HL-60/S4 (cell line): ENCODE measurements at regions not wholly inside any gene's neighbourhood (a gene's known extent, or its start where the extent isn't known, plus 50 kb on each side); places are given as distances from the start of the nearest gene placed in this dataset.
"Not testable (repeated sequence)": the region's sequence is repeated elsewhere in the genome, so short reads cannot be mapped to it uniquely, and the experiment has no call there.

Source experiments
- in situ Hi-C: fragments of 300-500 bp; cut with MboI; formaldehyde crosslinking; loops from 2 replicates; pipeline ENCODE4 v1.14.3; 2022; ENCODE audit warnings: low sequenced_read_pairs

DNA sequence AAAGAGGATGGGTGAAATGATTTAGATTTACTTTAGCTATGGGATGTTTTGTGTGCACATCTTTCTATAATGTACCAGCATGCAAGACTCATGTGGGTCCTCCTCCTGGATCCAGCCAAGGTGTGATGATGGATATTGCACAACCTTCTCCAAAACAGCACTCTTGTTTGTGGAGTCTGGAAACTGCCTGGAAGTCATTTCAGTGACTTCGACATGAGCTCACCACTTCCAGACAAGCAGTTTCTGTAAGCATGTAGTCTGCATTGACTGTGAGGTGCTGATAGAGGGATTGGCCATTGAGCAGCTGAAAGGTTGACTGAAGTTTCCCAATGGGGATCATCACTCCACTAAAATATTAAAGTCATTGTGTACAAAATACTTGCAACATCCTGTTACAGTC is 154.0 kb downstream of the TRIB2 start:
- in situ Hi-C loops = no loop called here

DNA sequence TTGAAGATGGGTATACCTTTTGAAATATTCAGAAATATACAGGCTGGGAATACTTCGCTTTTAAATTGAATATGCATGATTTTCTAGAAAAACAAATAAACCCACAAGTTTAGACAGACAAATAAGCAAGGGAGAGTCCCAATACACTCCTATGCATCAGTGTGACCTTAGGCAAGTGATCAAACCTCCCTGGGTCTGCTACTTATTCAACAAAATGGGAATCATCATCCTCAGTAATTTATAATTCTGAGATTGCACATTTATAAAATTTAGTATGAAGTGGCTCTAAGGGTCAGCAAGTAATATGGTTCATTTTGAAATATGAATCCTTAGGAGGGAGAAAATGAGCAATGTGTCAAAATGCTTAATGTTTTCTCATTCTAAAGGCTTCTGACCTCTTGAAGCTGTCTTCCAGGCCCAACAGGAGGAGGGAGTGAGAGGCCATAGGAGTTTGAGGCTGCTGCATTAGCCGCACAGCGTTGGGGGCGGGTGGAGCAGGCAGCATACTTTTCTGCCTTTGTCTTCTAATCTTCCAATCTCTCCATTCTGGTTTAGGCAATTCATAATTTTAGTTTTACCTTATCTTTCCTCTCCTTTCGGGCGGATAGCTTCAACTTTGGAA is 155.1 kb downstream of the TRIB2 start:
- in situ Hi-C loops = no loop called here

DNA sequence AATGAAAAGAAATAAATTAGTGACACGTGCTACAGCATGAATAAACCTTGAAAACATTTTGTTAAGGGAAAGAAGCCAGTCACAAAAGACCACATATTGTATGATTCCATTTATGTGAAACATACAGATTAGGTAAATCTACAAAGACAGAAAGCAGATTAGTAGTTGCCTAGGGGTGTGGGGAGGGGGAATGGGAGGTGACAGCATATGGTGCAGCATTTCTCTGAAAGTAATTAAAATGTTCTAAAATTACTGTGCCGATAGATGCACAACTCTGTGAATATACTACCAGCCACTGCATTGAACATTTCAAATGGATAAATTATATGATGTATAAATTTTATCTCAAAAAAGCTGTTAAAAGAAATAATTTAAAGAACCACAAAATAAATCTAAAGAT is 161.0 kb downstream of the TRIB2 start:
- in situ Hi-C loops = no loop called here

DNA sequence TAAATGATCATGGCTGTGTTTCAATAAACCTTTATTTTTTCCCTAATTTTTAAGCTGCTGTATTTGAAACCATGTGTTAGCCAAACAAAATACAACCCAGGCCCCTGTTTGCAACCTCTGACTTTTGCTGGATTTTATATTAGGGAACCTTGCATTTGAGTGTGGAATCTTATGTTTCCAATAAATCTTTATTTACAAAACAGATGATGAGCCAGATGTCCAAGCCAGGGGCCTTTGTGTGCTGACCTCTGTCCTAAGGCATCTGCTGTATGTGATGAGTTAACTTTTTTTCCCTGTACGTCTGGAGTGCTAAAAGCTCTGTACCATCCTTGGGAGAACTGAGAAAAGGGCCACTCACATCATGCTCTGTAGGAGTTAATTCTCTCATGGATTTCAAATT is 162.9 kb downstream of the TRIB2 start:
- in situ Hi-C loops = no loop called here

DNA sequence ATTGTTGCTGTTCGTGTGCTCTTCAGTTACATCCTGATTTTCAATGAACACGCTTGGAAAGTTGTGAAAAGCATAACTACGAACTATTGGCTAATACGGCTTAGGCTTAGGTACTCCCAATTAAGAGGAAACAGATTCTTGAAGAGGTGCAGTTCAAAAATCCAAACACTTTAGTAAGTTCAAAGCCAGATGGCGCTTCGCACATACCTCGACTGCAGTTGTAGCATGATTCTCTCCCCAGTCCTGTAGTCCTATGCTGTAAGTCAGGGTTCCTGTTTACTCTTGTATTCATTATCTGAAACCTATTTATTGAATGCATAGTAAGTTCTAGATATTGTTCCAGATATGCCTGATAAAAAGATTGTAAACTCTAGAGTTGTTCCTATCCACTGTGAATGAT is 165.2 kb downstream of the TRIB2 start:
- in situ Hi-C loops = no loop called here

DNA sequence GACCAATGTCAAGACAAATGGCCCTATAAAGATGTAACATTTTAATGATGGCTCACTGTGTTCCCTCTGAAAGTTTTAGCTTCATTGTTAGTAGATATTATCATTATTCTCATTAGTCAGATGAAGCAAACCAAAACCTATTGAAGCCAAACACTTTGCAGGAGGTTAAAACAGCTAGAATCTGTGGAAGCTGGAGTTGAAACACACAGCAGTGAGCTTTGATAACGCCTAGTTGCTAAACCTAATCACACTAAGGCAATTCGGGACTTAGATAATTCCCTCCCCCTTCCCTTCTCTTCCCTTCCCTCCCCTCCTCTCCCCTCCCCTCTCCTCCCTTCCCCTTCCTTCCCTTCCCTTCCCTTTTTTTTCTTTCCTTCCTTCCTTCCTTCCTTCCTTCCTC is 165.7 kb downstream of the TRIB2 start:
- in situ Hi-C loops = no loop called here

DNA sequence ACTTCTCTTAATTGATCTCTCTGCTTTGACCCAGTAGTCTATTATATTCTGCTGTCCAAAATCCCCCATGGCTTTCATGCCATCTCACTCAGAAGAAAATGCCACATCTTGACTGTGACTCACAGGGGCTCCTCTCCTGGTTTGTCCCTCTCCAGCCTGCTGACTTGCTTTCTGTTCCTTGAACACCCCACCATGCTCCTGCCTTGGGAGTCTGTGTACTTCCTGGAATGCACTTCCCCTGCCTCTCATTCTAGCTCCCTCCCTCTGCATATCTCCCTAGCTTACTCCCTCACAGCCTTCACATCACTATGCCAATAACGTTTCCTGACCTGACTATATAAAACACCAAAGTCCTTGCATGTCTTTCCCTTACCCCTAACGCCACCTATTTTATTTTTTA is 167.2 kb downstream of the TRIB2 start:
- in situ Hi-C loops = no loop called here

DNA sequence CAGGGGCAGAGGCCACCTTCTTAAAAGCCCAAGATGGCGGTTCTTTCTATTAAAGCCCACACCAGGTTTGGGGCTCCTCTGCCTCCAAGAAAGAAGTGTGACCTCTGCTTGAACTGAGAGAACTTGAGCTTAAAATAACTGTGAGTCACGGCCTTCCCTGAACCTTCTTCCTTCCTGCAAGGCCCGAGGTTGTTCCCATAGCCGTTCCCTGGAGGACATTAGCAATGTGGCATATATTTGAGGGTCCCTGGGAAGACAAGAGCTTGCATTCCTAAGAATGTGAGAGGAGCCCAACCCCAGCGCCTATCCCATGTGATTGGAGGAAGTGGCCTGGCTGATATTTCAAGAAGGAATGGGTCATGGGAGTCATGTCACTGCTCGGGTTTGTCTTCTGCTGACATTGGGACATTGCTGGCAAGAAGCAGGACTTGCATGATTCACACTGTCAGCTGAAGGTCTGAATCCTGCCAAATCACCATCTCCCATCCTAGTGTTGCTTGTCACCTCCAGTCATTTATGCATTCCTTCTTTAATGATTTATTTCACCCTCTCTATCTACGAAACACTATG is 168.1 kb downstream of the TRIB2 start:
- in situ Hi-C loops = no loop called here

DNA sequence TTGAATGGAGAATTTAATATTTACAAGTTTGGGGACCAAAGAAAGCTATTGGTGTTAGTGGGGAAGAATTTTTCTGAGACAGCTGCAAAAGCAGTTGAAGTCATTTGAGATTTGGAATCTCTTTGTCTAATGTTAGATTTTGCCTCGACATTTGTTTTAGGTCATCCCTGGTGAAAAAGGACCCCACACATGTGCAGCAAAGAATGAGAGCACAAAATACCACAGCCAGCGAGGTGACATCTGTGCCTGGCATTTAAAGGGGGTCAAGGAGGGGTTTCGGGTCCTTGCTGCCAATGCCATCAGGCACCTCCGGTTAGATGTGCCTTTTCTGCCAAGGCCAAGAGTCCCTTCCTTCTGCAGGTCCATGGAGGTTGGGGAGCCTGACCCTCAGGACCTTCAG is 173.3 kb downstream of the TRIB2 start:
- in situ Hi-C loops = no loop called here

DNA sequence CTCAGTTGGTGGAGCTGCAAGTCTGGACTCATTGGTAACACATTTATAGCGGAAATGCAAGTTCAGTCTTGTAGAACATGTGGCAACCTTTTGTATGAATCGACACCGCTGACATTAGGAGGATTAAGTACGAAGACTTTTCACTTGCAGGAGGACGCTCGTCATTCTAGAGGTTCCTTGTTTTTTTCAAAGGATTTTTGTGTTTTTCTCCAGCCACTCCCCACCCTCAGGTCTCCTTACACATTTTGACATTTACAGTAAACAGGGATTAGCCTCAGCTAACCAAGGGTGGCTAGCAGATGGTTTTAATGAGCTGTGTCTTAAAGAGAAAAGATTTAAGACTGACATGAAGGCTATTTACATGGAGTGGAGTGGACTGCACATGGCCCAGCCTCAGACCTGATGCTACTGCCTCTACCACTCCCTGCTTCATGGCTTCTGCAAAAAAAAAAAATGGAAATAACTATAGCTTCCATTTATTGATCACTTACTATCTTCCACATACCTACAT is 173.8 kb downstream of the TRIB2 start:
- in situ Hi-C loops = no loop called here

DNA sequence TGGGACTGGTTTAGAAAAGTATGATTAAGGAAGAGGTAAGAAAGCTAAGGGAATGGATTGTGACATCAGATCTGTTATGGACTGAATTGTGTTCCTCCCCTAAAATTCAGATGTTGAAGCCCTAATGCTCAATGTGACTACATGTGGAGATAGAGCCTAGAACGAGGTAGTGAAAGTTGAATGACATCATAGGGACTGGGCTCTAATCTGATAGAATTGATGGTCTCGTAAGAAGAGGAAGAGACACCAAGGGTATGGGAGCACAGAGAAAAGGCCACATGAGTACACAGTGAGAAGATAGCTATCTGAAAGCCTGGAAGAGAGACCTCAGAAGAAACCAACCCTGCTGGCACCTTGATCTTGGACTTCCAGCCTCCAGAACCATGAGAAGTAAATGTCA is 178.3 kb downstream of the TRIB2 start:
- in situ Hi-C loops = no loop called here

DNA sequence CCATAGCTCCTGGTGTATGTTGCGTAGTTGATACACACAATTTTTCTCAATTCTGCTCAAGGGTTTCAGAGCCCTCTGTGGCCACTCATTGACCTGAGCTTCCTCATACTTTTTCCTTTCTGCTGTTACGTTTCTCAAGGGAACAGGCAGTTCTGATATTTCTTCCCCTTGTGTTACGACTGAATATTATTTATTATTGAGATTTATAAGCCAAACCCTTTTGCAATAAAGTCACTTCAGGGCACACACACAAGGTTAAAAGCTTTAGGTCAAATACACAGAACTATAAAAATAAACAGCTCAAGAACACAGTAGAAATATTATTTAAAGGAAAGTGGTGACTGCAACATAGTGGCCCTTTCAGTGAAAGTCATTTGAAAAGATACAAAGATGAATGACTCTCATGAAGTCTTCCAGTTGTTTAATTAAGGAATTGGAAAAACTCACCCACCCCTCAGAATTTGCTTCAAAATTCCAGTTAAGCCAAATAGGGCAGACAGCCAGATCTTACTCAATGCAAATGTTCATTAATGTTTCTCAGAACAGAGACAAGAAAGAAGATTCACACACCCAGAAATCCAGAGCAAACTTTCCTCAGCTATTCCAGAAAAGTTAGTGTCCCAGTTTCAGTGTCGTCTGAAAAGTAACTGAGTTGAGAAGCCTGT is 179.7 kb downstream of the TRIB2 start:
- in situ Hi-C loops = no loop called here

DNA sequence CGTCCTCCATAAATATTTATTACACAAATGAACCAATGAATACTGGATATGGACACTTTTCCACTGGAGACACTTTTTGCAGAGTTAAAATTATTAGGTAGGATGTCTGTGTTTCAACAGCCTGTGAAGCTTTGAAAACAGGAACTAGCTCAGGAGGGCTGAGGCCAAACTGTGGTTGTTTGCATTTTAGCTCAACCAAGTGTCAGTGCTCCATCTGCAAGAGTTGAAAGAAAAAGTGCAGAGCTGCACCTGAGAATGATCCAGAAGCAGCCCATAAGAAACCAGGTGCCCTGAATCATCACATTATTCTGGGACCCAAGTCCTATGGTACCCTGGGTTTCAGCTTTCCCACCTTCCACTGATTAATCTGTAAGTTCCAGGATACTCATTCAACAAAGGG is 180.4 kb downstream of the TRIB2 start:
- in situ Hi-C loops = no loop called here

DNA sequence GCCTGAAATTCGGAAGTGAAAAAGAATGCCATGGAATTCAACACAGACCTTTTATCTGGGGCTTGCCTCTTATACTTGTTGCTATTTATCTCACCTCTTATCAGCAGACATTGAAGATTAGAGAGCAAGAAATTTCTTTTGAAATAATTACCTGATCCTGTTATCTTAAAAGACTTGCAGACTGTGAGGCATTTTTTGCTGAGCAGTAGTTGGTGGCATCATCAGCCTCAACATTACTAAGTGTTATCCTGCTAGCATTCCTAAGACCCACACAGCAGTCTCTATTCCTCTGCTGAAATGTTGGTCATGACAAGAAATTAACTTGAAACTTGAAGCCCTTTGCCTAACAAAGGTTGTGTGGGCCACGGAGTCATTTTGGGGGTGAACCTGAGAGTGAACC is 186.5 kb downstream of the TRIB2 start:
- in situ Hi-C loops = no loop called here

DNA sequence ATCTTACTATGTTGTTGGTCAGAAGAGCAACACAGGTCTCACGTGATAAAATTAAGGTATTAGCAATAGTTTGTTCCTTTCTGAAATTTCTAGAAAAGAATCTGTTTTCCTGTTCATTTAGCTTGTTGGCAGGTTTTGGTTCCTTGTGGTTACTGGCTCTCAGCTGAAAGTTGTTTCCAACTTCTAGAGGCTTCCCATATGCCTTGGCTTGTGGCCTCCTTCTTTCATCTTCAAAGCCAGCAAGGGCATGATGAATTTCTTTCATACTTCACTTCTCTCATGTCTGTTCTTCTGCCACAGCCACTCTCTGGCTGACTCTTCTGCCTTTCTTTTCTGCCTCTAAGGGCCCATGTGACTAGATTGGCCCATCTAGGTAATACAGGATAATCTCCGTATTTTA is 193.7 kb downstream of the TRIB2 start:
- in situ Hi-C loops = no loop called here

DNA sequence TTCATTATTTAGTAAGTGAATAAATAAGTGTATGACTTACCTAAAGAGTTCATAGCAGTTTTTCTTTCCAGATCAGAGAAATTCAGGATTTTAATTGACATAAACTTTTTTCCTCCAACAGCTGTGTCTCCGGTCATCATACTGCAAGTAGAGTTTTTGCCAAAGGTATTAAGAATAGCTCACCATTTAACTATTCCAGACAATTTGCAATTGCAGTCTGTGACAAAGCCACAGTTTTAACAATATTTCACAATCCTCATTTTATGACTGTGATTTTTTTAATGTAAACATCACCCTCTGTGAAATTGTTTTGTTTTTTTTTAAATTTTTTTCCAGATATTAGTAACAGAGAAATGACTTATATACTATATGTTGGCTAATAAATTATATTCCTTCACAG is 199.1 kb downstream of the TRIB2 start:
- in situ Hi-C loops = no loop called here

DNA sequence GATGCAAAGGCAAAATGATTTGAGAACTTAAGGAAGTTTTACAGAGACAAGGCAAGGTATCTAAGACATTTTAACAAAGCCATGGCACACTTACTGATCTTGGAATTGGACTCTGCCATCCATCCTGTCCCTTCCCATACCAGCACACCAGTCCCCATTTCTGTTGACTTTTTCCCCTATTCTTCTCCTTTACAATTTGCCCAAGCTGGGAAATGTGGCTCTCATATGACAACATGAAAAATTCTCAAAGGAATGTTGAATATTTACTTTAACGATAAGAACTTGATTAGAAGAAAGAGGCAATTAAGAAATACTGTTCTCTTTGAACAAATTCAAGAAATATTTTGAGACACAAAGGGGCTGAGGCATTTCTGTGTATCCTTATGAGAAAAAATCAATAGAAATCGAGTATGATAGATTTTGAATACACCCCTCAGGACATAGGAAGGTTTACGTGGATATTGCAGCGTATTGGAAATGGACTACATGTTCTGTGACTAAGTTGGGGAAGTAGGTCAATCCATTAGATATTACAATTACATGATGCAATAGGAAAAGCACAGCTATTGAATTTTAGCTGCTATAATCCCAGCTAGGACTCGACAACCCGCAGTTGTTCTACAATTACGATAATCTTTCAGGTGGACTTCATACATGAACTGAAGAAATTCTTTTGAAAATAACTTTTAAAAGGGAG is 201.6 kb downstream of the TRIB2 start:
- in situ Hi-C loops = no loop called here

DNA sequence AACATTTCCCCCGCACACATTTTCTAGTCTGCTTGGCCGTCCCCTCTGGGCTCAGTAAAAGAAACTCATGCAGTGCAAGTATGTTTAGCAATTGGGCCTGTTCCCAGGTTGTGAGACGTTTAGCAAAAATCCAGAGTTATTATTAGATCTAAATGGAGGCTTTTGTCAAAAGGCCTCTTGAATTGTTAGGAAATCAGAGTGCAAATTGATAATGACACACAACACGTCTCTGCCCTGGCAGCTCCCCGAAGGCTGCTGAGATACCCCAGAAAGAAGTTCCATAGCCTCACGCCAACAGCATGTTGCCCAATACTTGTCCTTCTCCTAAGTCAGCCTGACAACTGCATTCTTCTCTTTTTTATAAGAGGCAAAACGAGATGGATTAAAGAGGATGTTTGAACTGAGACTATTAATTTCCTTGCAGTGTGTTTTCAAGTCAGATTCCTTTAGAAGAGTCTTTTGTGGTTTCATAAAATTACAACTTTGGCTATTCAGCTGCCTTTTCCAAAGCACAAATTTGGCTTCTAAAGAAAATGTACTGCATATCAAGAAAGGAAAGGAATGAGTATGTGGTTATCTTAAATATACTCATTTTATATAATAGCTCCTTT is 202.2 kb downstream of the TRIB2 start:
- in situ Hi-C loops = no loop called here

DNA sequence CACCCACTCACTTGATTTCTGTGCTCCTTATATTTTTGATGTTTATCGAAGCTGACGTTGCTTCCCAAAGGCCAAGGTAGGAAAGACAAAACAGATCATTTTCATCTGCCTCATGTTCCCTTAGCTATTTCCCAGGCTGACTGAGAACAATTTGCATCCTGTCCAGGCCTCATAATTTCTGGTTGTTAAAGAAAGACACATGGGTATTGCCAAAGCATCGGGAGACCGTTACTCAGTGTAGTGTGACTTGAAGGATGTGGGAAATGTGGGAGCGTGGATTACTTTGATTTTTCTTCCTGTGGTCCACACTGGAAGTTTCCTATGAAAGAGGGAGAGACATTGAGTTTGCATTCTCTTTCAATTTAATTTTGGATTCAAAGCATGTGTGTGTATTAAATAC is 204.6 kb downstream of the TRIB2 start:
- in situ Hi-C loops = no loop called here

DNA sequence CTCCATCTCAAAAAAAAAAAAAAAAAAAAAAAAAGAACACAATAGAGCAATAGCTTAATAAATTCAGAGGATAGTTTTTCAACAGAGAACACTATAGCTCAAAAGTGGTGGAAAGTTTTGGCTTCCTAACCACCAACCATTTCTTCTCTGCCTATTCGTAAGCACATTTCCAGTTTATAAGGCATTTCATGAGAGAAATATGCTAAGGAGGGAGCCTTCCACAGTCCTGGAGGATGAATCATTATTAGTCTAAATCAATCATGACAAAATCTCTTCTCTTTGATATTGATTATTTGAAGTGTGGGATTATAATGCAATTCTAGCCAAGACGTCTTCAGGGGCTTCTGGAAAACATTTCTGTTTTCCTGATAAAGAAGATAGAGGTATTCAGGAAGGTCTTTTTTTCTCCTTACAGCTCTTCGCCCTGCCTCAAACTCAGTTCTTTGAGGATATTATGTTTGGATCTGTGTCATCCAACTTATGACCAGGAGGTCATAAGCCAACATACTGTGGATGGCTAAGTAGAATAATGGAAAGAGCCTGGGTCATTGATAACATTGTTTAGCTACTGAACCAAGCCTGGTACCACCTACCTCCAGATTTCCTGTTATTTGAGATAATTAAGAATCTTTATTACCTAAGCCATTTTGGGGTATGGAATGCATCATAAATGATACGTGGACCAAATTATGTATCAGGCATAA is 207.3 kb downstream of the TRIB2 start:
- in situ Hi-C loops = no loop called here

DNA sequence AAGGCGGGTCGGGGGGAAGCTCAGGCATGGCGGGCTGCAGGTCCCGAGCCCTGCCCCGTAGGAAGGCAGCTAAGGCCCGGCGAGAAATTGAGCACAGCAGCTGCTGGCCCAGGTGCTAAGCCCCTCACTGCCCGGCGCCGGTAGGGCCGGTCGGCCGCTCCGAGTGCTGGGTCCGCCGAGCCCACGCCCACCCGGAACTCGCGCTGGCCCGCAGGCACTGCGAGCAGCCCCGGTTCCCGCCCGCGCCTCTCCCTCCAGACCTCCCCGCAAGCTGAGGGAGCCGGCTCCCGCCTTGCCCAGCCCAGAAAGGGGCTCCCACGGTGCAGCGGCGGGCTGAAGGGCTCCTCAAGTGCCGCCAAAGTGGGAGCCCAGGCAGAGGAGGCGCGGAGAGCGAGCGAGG is 209.9 kb downstream of the TRIB2 start:
- in situ Hi-C loops = not testable (repeated sequence)
